Activated naive CD4-positive, alpha-beta T cell treated with Interleukin-2 at 50 U/mL for 16 hours (primary cell): ENCODE measurements at regions not wholly inside any gene's neighbourhood (a gene's known extent, or its start where the extent isn't known, plus 50 kb on each side); places are given as distances from the start of the nearest gene placed in this dataset.

Source experiments
- DNase-seq: peaks from one replicate; pipeline ENCODE4 v3.0.0-alpha.2; 2020

DNA sequence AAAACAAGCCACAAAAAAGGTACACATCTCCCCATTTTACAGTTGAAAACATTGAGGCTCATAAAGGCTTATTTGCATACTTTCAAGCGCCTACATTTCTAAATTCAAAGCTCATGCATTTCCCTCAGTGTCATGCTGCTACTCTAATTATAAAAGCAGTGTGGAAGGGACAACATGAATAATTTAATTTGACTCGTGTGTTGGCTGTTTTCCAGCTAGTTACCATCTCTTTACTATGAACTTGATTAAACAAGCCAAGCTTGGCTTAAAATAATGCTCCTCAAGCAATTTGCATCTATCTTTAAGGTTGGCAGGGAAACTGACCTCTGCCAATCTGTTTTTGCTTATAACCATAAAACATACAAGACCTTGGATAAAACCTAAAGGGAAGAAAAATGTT lies 252.5 kb upstream of the NEIL3 start:
- no peak for DNase-seq

DNA sequence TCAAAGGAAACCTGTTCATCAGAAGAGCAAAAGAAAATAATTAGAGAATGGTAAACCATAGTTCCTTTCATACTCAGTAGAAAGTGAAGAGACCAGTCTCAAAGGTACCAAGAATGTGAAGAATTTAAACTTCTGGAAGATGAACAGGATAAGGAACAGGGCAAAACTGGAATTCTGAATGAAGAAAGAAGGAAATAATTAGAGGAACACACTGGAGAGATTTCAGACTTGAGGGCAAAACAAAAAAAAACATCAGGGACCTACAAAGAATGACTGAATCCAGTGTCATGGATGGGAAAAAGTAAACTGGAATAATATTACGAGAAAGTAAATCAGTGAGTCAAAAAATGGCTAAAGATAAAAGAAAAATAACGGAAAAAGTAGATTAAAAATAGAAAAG lies 245.6 kb upstream of the NEIL3 start:
- no peak for DNase-seq

- no peak for DNase-seq
Observed at GRCh38 chr4:177064729-177065394, 244.8 kb upstream of the NEIL3 start.

GRCh38 chr4:177066746-177067145 lies 242.9 kb upstream of the NEIL3 start:
- no peak for DNase-seq

DNA sequence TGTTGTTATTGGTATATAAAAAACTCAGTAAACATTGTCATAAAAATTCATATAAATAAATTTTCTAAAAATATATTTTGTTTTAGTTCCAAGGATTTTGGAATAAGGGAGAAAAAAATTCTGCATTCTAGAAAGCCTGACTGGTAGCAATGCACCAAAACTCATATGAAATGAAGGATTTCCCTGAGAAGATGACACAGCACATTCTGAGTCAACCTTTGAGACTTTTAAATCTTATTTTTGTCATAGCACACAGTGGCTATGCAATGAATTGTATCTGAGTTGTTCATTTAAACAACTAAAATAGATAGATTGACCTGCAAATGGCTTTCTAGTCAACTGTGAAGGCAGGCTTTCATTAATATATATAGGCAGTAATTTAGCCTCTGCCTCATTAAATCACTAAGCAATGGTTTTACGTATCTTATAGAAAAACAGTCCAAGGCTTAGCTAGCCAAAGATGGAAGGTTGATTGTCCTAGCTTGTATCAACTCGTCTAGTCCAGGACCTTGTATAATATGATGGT lies 239.1 kb upstream of the NEIL3 start:
- DNase-seq: no peak

- no peak for DNase-seq
Observed at GRCh38 chr4:177077095-177077971, 232.3 kb upstream of the NEIL3 start.

GRCh38 chr4:177079327-177079726 lies 230.3 kb upstream of the NEIL3 start:
- no peak for DNase-seq

DNA sequence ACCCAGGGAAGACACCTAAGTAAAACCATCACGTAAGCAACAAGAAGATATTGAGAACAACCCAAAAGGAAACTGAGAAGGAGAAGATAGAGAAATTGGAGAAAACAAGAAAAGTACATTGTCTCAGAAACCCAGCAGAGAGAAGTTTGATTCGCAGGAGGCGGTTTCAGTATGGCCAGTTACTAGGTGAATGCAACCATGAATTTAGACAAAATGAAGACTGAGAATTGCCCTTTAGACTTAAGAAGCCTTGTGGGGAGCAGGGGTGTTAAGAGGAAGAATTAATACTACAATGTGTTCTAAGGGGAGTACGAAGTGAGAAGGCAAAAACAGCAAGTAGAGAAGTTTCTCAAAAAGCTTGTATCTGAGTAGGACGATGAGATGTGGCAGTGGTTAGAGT lies 229.3 kb upstream of the NEIL3 start:
- no peak for DNase-seq

DNA sequence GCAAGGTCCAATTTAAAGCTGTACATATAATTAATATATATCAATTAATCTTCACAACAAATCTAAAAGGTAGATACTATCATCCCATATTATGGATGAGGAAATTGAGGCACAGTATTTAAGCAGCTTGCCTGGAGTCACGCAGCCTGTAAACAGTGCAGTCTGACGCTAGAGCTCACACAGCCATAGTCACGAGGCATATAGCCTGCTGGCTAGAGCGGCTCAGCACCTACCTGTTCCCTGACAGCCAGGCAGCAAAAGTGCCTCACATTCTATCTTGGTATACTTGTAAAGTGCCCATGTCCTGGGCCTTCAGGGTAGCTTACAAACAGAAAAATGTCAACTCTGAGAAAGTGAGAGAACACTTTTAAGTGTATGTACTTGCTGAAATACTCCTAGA lies 222.6 kb upstream of the NEIL3 start:
- DNase-seq: no peak

DNA sequence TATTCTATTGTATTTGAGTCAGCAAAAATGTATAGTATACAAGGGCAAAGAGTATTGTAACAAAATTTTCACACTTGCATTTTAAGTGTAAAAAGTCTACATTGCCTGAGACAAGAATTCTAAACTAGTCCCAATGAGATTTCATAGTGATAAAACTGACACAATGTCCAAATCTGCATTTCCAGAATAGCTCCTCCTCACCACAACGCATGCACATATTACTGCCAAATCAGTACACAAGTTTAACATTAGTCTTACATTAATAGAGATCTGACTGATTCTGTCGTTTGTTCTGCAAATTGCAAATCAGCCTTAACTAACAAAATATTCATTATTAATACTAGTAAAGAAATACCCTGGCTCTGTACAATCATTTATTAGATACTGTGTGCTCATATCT lies 222.2 kb upstream of the NEIL3 start:
- no peak for DNase-seq

DNA sequence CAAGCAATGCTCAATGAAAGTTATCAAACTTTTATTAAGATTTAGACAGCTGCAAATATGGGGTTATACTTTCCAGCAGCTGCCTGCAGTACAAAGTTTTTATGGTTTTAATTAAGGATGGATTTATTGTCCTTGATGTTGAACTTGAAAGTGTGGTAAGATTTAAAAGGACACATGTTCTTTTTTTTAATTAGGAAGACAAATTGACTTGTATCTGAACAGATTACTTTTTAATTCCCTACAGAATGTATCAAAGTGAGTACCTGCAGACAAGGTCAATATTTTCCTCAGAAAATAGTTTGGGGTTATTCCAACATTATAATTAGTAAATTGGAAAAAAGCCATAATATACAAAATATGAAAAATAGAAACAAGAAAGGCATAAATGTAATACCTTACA lies 218.2 kb upstream of the NEIL3 start:
- no peak for DNase-seq

GRCh38 chr4:177092807-177093206 lies 216.9 kb upstream of the NEIL3 start:
- no peak for DNase-seq

DNA sequence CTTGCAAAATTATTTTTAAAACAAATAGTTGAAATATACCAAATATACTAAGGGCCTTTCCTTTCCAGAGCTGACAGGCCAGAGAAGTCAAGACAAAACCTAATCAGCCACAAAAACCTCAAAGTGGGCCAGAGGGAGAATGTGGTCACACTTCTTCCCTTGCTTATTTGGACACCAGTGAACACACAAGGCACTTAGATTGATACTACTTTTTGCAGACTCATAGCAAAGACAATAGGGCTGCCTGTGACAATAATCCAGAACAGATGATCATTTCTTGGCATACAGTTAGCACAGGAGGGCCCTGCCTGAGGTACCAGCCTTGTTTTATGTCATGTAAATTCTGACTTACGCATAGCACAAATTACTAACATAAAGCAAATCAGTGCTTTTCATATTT lies 215.7 kb upstream of the NEIL3 start:
- DNase-seq: no peak

- no peak for DNase-seq
Observed at GRCh38 chr4:177097291-177097690, 212.4 kb upstream of the NEIL3 start.

- DNase-seq: no peak
Observed at GRCh38 chr4:177099211-177099610, 210.5 kb upstream of the NEIL3 start.

GRCh38 chr4:177100307-177100706 lies 209.4 kb upstream of the NEIL3 start:
- no peak for DNase-seq

- no peak for DNase-seq
Observed at GRCh38 chr4:177103619-177104018, 206.1 kb upstream of the NEIL3 start.

- no peak for DNase-seq
Observed at GRCh38 chr4:177105536-177105935, 204.1 kb upstream of the NEIL3 start.

DNA sequence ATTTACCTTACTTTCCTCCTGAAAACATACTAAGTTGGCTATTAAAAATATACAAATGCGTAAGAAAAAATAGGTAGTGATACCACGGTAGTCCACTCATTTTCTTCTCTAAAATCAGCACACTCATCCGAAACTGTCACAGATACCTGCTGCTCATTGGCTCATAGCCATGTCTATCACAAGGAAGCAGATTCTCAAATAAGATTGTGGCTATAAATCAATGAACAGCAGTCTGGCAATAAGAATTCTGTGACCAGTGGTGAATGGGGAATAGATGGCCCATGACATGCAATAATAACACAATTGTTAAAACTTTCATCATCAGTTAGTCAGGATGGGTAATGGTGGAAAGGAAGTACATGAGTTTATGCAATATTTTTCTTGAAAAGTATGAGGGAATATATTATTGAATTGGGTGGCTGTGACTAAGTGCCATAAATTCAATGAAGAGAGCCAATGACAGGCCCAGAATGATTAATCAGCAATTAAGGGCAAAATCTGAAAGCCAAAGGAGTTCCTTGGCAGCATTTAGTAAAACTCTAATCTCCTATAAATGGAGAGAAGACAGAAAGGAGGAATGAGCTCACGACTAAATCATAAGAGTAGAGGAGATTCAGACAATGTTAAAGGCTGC lies 202.3 kb upstream of the NEIL3 start:
- no peak for DNase-seq

DNA sequence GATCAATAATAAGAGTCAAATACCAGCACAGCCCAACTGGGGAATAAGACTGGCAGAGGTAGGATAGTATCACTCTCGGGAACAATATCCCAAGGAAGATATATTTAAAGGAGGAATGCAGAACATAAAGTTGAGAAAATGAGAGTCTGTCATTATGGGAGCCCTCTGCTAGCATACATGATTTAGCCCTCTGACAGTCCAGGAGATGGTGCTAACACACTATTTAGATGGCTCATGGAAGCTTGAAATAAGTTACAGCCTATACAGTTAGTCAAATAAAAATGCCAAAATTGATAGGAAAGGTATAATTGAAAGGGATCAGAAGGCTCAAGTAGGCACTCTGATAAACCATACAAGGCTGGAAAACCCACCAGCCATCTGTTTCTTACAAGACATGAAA lies 201.0 kb upstream of the NEIL3 start:
- DNase-seq: no peak

DNA sequence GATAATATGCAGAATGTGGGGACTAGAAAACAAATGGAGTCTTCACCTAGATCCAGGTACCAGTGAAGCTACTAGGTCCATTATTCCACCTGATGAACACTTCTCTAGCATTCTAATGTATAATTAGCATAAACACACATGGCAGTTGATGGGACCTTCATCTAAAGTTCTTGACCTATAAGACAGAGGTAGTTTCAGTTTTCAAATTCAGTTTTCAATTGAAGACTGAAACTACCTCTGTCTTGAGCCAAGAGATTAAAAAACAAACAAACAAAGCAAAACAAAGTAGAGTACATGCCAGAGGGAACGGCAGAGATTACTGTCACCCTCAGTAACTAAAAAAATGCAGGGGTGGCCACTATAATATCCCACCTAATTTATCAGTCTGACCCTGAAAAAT lies 199.9 kb upstream of the NEIL3 start:
- no peak for DNase-seq

DNA sequence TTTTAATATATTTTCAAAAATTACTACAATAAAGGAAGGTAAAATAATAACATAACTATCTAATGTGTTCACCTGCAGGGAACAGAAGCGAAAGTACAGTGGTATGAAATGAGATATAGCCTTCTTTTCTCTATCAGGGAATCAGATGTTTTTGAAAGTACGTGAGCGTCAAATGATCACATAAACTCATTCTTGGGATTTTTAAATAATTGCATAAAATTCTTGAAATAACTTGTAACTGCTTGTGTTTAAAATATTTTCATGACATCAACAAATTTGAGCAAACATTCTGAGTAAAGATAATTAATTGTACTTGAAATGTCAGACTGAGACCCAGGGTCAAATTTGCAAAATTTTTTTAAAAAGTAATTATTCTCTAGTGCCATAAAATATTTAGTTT lies 193.5 kb upstream of the NEIL3 start:
- no peak for DNase-seq

- no peak for DNase-seq
Observed at GRCh38 chr4:177117256-177117655, 192.4 kb upstream of the NEIL3 start.

GRCh38 chr4:177118596-177118995 lies 191.1 kb upstream of the NEIL3 start:
- DNase-seq: no peak
